Activated T-cell treated with anti-CD3 and anti-CD28 coated beads, Interleukin-2, amount 50 U/mL, for 24 hours (primary cell): ENCODE measurements at regions not wholly inside any gene's neighbourhood (a gene's known extent, or its start where the extent isn't known, plus 50 kb on each side); places are given as distances from the start of the nearest gene placed in this dataset.

Experiments used
- DNase-seq: peaks from one replicate; pipeline ENCODE4 v3.0.0-alpha.2; 2020
- H3K27ac Mint-ChIP-seq: 2 replicates; pipeline ENCODE4 v1.8.0; 2020; ENCODE audit warnings: mild to moderate bottlenecking, mixed read lengths
- H3K27me3 Mint-ChIP-seq: 2 replicates; pipeline ENCODE4 v1.8.0; 2020; ENCODE audit warnings: mixed read lengths
- H3K36me3 Mint-ChIP-seq: 2 replicates; pipeline ENCODE4 v1.8.0; 2020; ENCODE audit warnings: low read depth, mixed read lengths
- H3K4me1 Mint-ChIP-seq: 2 replicates; pipeline ENCODE4 v1.8.0; 2020; ENCODE audit warnings: low read depth, mixed read lengths
- H3K4me3 Mint-ChIP-seq: 2 replicates; pipeline ENCODE4 v1.8.0; 2020; ENCODE audit warnings: mild to moderate bottlenecking, moderate library complexity, mixed read lengths
- H3K9me3 Mint-ChIP-seq: 2 replicates; pipeline ENCODE4 v1.8.0; 2020; ENCODE audit warnings: mixed read lengths

DNA sequence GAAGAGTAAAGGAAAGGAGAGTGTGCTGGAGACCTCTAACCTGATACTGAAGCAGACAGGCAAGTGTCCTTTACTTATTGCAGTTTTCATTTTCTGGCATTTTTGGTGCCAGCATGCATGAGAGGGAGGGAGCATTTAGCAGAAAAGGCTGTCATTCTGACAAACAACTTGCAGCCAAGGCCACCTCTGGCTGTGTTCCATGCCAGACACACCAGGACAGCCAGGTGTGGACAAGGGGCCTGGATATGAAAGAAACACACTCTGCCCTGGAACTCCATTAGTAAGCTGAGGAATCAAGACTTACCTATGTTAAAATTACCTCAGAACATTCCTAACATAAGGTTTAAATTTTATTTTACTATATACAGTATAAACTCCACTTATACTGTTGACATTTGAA, 365.4 kb upstream of the CAMK1G start:
- Mint-ChIP-seq H3K27me3 (peaks cover 28% of the 10 kb centered on the region), H3K4me1 (no peaks in the 10 kb centered on the region), H3K36me3 (no peaks in the 10 kb centered on the region), H3K27ac (no peak overlapping the region), H3K4me3 (no peak overlapping the region), H3K9me3 (peaks cover 9% of the 10 kb centered on the region)
- no peak for DNase-seq

DNA sequence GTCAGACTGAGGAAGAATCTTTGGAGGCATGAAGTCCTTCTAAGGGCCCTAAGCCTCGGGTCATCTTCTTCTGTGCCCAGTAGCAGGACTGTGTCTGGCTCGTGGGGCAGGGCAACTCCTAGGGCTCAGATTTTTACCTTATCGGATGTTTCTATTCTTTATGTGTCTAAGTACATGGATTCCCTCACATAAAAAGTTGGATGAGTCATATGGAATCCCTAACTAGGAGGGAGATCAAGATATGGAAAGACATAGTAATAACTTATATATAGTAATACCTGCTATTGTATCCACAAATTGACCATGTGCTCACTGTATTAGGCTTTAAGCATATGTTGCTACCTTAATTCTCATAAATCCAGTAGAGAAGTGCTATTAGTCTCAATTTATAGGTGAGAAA, 364.5 kb upstream of the CAMK1G start:
- no peak overlapping the region for H3K27ac Mint-ChIP-seq
- DNase-seq: no peak
- no peak overlapping the region for H3K4me3 Mint-ChIP-seq
- H3K36me3 Mint-ChIP-seq: no peaks in the 10 kb centered on the region
- H3K27me3 Mint-ChIP-seq: peaks cover 24% of the 10 kb centered on the region
- H3K9me3 Mint-ChIP-seq: peaks cover 9% of the 10 kb centered on the region
- no peaks in the 10 kb centered on the region for H3K4me1 Mint-ChIP-seq

DNA sequence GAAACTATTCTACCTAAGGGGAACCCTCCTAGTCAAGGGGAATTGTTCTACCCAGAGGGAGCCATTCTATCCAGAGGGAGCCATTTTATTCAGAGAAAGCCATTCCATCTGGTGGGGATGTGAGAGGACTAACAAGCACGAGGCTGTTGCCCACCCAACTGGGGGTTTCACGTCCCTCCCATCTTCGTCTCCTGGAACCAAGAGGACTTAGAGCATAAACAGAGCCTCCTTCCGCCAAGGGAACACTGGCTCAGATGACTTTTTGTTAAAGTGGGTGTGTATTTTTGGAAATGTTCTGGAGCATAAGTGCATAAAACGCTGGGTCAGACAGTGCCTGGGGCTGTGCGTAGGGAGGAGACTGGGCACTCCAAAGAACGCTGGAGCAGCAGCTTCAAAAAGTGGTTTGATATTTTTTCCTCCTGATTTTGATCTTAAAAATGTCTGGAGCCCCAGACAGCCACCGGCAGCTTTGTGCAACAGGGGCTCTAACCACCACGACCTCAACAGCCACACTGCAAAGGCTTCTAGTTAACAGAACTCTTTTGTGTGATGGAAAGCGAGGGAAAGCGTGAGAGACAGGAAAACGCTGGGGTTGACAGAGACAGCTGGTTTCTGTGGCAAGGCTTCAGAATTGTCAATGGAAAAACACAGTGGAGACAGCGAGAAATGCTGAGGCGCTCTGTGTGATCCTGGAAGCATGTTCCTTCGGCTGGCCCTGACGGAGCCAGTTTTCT, 363.6 kb upstream of the CAMK1G start:
- Mint-ChIP-seq H3K4me3 (no peak overlapping the region), H3K9me3 (peaks cover 9% of the 10 kb centered on the region), H3K27me3 (peaks cover 25% of the 10 kb centered on the region), H3K27ac (no peak overlapping the region), H3K36me3 (no peaks in the 10 kb centered on the region), H3K4me1 (no peaks in the 10 kb centered on the region)
- DNase-seq: no peak

DNA sequence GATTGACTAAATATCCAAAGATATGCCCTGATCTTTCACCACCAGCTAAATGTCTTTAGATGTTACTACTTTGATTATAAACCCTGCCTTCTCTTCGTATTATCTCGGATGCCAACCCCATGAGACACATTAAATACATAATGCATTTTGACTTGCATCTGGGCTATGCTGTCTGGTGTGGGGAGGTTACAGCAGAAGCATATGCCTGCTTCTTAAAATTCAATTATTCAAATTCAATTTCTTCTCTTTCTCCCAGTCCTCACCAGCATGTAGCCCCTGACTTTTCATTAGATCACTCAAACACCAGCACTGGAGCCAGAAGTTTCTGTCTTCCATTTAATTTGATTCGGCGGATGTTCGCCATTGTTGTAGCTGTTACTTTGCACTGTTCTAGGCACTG, 360.7 kb upstream of the CAMK1G start:
- Mint-ChIP-seq H3K36me3 (no peaks in the 10 kb centered on the region), H3K4me3 (no peak overlapping the region), H3K27me3 (peaks cover 15% of the 10 kb centered on the region), H3K27ac (no peak overlapping the region), H3K4me1 (no peaks in the 10 kb centered on the region), H3K9me3 (peaks cover 1% of the 10 kb centered on the region)
- DNase-seq: no peak

DNA sequence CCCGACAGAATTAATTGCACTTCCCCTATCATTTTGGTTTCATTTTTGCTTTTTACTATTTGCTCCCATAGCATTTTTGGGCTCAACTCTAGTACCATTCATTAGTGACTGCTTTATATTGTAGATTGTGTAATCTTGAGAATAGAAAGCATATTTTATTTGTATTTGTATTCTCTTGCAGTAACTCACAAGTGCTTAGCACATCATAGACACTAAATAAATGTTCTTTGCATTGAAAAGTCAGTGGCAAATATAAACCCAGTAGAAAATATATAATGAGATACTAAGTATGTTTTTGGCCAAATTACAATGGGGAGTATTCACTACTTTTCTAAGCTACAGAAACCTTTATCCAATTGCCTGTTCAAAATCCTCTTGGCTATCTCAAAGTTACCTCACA, 359.7 kb upstream of the CAMK1G start:
- Mint-ChIP-seq H3K27ac (no peak overlapping the region), H3K27me3 (peaks cover 18% of the 10 kb centered on the region), H3K4me1 (no peaks in the 10 kb centered on the region), H3K9me3 (no peaks in the 10 kb centered on the region), H3K4me3 (no peak overlapping the region), H3K36me3 (no peaks in the 10 kb centered on the region)
- DNase-seq: no peak

DNA sequence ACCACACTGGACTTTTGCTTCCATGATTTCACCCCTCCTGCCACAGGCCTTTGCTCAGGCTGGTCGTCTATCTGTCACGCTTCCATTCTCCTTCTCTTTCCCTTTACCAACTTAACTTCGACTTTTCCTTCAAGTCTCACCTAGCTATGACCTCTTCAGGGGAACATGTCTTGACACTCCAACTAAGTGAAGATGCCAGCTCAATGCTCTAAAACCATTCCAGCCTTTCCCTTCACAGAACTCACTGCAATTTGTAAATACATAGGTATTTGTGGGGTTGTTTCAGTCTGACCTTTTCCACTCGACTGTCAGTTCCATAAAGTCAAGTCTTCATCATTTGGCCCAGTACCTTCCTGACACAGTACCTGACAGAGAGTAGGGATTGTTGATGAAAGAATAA, 358.6 kb upstream of the CAMK1G start:
- no peak overlapping the region for H3K4me3 Mint-ChIP-seq
- no peak overlapping the region for H3K27ac Mint-ChIP-seq
- no peaks in the 10 kb centered on the region for H3K4me1 Mint-ChIP-seq
- H3K36me3 Mint-ChIP-seq: no peaks in the 10 kb centered on the region
- DNase-seq: no peak
- H3K27me3 Mint-ChIP-seq: peaks cover 25% of the 10 kb centered on the region
- H3K9me3 Mint-ChIP-seq: no peaks in the 10 kb centered on the region

DNA sequence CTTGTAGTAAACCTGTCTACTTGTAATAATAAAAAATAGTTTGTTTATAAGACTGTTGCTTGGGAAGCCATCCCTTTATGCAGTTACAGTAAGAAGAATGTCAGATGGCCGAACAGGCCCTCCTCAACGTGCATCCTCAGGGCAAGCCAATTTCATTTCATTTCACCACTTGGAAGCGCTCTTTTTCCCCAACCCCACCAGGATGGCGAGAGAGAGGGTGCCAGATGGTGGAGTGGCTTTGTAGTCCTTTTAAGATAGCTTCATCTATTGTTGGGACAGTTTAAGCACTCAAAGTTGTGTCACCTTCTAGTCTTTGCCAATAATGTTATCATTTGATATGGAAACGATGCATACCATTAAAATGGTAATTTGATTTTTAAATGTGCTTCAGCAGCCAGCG, 356.3 kb upstream of the CAMK1G start:
- Mint-ChIP-seq H3K36me3 (no peaks in the 10 kb centered on the region), H3K4me1 (no peaks in the 10 kb centered on the region), H3K27ac (no peak overlapping the region), H3K9me3 (no peaks in the 10 kb centered on the region), H3K27me3 (peaks cover 28% of the 10 kb centered on the region), H3K4me3 (no peak overlapping the region)
- no peak for DNase-seq

DNA sequence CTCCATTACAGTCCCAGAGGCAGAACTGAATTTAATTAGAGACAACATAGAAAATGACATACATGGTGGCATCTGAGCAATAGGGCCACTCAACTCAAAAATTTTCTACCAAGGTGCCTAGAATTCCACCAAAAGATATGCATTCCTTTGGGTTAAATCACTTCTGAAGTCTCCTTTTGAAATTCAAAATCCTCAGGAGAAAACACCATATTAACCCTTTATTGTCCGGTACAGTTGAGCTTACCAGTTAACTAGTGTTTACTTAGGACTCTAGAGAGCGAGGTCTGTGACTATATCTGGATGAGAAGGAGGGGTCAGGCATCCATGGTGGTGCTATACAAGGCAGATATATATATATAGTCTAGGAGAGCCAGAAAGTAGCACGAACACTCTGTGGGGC, 355.6 kb upstream of the CAMK1G start:
- DNase-seq: no peak
- H3K4me3 Mint-ChIP-seq: no peak overlapping the region
- H3K27me3 Mint-ChIP-seq: peaks cover 35% of the 10 kb centered on the region
- H3K27ac Mint-ChIP-seq: no peak overlapping the region
- no peaks in the 10 kb centered on the region for H3K9me3 Mint-ChIP-seq
- H3K36me3 Mint-ChIP-seq: no peaks in the 10 kb centered on the region
- no peaks in the 10 kb centered on the region for H3K4me1 Mint-ChIP-seq

DNA sequence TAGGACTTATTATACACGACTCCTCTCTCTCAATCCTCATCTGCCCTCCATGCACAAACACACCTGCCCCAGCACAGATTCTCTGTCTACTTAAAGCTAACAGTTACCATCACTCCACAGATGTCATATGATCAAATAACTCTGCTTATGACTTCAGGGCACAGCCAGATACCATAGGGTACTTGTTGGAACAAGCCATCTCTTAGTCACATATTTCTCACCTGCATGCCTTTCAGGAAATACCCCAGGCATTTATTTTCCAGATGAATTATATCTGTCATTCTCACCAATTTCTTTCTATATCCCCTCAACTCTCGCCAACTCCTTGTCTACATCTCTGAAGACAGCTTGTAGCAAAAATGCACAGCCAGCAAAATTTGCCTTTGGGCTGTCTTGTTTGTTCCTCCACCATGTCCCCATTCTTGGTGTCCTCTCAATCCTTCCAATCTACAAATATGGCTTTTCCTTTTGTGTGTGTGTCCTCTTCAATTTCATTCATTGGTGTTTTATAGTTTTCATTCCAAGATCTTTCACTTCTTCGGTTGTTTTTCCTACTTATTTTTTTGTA, 353.9 kb upstream of the CAMK1G start:
- Mint-ChIP-seq H3K9me3 (no peaks in the 10 kb centered on the region), H3K36me3 (no peaks in the 10 kb centered on the region), H3K4me1 (no peaks in the 10 kb centered on the region), H3K4me3 (no peak overlapping the region), H3K27me3 (peaks cover 40% of the 10 kb centered on the region), H3K27ac (no peak overlapping the region)
- DNase-seq: no peak

DNA sequence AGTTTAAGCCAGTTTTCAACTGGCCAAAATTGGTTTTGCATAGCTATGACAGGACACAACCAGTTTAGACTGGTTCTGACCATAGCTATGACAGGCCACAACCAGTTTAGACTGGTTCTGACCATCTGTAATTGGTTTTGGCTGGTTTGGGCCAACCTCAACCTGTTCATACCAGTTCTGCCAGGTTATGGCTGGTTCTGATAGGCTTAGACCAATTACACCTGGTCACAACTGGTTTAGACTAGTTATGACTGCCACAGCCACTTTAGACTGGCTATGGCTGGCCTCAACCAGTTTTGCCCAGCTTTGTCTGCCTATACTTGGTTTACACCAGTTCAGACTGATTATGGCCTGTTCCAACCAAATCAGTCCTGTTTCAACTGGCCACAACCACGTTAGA, 353.2 kb upstream of the CAMK1G start:
- Mint-ChIP-seq H3K27ac (no peak overlapping the region), H3K9me3 (no peaks in the 10 kb centered on the region), H3K36me3 (no peaks in the 10 kb centered on the region), H3K4me1 (no peaks in the 10 kb centered on the region), H3K27me3 (peaks cover 35% of the 10 kb centered on the region), H3K4me3 (no peak overlapping the region)
- no peak for DNase-seq

DNA sequence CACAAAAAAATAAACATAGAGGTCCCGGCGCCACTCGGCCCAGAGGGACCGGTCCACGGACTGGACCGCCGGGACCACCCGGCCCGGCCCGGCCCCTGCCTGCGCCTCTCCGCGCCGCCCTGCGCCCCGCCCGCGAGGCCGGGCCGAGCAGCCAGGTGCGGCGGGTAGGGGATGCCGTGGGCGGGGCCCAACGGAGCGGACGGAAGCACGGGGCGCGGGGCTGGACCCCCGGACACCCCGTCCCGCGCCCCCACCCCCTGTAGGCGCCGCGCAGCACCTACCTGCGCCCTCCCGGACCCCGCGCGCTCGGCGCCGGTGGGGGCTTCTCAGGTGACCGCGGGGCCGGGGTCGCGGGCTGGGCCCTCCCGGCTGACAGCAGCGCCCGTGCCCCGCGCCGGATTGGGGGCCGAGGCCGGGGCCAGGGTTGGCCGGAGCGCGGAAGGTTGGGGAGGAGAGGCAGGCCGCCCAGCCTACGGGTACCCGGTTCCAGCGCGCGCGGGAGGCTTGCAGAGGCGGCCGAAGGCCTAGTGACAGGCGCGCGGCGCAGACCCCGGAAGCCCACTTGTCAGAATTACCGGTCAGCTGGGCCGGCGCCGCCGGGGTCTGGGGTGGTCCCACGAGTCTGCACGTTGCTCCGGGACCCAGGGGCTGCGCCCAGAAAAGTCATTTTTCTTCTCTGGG, 351.9 kb upstream of the CAMK1G start:
- no peaks in the 10 kb centered on the region for H3K9me3 Mint-ChIP-seq
- H3K27me3 Mint-ChIP-seq: peaks cover 35% of the 10 kb centered on the region
- no peak overlapping the region for H3K4me3 Mint-ChIP-seq
- no peak for DNase-seq
- H3K27ac Mint-ChIP-seq: no peak overlapping the region
- H3K4me1 Mint-ChIP-seq: no peaks in the 10 kb centered on the region
- no peaks in the 10 kb centered on the region for H3K36me3 Mint-ChIP-seq

DNA sequence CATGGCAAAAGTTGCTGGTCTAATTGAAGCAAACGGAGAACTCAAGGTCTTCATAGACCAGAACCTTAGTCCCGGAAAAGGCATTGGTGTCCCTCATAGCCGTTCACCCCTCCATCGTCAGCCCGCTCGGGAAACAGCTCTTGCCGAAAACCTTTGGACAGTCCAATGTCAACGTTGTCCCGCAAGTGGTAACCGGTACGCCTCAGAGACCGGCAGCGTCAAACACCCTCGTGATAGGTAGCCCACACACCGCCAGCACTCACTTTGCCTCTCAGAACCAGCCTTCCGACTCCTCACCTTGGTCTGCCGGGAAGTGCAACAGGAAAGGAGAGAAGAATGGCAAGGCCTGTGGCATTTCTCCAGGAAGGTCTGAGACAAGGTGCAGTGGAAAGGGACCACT, 351.3 kb upstream of the CAMK1G start:
- H3K27ac Mint-ChIP-seq: no peak overlapping the region
- H3K4me3 Mint-ChIP-seq: no peak overlapping the region
- H3K9me3 Mint-ChIP-seq: no peaks in the 10 kb centered on the region
- no peaks in the 10 kb centered on the region for H3K4me1 Mint-ChIP-seq
- no peaks in the 10 kb centered on the region for H3K36me3 Mint-ChIP-seq
- H3K27me3 Mint-ChIP-seq: peaks cover 35% of the 10 kb centered on the region
- DNase-seq: no peak

DNA sequence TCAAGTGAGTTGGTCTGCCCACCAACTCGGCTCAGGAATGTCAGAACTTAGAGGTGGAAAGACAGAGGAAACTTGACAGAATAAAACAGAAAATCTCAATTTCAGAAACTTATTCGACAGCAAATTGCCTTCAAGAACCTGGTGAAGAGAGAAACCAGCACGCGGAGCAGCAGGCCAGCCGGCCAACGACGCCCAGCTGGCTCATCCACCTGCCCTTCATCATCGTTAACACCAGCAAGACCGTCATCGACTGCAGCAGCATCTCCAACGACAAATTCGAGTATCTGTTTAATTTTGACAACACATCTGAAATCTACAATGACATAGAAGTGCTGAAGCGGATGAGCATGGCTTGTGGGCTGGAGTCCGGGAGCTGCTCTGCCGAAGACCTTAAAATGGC, 350.8 kb upstream of the CAMK1G start:
- H3K9me3 Mint-ChIP-seq: no peaks in the 10 kb centered on the region
- H3K4me3 Mint-ChIP-seq: no peak overlapping the region
- no peak for DNase-seq
- no peaks in the 10 kb centered on the region for H3K4me1 Mint-ChIP-seq
- peaks cover 35% of the 10 kb centered on the region for H3K27me3 Mint-ChIP-seq
- H3K27ac Mint-ChIP-seq: no peak overlapping the region
- no peaks in the 10 kb centered on the region for H3K36me3 Mint-ChIP-seq

DNA sequence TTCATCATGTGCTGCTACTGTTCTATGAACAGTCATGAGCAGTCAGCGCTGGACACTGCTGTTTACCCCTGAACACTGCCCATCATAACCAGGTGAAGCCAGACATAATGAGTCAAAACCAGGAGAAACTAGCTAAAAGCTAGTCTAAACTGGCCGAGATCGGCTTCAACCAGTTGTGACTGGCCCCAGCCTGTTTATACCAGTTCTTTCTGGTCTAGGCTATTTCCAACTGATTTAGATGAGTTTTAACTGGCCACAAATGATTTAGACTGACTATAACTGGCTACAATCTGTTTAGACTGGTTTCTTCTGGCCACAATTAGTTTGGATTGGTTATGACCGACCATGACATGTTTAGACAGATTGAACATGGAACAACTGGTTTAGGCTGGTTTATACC, 348.3 kb upstream of the CAMK1G start:
- H3K36me3 Mint-ChIP-seq: no peaks in the 10 kb centered on the region
- H3K4me1 Mint-ChIP-seq: no peaks in the 10 kb centered on the region
- no peak overlapping the region for H3K27ac Mint-ChIP-seq
- H3K27me3 Mint-ChIP-seq: peaks cover 25% of the 10 kb centered on the region
- no peaks in the 10 kb centered on the region for H3K9me3 Mint-ChIP-seq
- no peak overlapping the region for H3K4me3 Mint-ChIP-seq
- no peak for DNase-seq

DNA sequence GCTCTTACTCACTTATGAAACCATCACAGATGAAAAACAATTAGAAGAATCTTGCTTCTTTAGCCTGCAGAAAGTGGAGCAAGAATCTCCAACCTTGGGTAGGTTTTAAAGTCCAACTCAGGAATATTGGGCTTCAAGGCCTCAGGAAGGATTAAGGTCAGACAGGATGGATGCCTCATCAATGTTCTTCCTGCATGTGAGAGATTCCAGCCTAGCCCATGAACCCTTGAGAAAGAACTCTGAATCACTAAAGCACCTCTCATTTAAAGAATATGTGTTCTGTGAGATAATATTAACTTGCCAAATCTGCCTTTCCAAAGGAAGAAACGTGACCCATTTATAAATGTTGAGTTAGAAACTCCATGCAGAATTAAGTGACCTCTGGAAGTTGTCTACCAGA, 345.2 kb upstream of the CAMK1G start:
- Mint-ChIP-seq H3K4me3 (no peak overlapping the region), H3K4me1 (no peaks in the 10 kb centered on the region), H3K9me3 (no peaks in the 10 kb centered on the region), H3K27me3 (peaks cover 7% of the 10 kb centered on the region), H3K27ac (no peak overlapping the region), H3K36me3 (no peaks in the 10 kb centered on the region)
- no peak for DNase-seq
